Cardiac fibroblast (primary cell): ENCODE measurements at regions not wholly inside any gene's neighbourhood (a gene's known extent, or its start where the extent isn't known, plus 50 kb on each side); places are given as distances from the start of the nearest gene placed in this dataset.

Experiments used
- DNase-seq, 2 donors: peaks; one replicate each; pipeline versions ENCODE4 v3.0.0 to v3.0.0-alpha.2; 2010; ENCODE audit warnings: low read depth in 2 of 2
- H3K4me3 ChIP-seq, 2 donors: replicated peaks in 1 of 2; 1 replicate in 1 of 2; 2 replicates in 1 of 2; pipeline ENCODE4 v1.5.1; 2011; ENCODE audit warnings: low read depth in 2 of 2, low read length in 2 of 2, mild to moderate bottlenecking in 2 of 2, moderate library complexity in 1 of 2
- CTCF ChIP-seq: IDR thresholded peaks from one replicate; pipeline ENCODE4 v1.5.1; 2011; ENCODE audit warnings: low read depth, mild to moderate bottlenecking, low read length, inconsistent platforms

GRCh38 chrY:13069111-13069510, 164.4 kb downstream of the DDX3Y start:
- DNase-seq, result no peak
- no peak overlapping the region for H3K4me3 ChIP-seq
- TF ChIP-seq CTCF, result no peak

GRCh38 chrY:13082748-13083147, 178.1 kb downstream of the DDX3Y start:
- TF ChIP-seq CTCF, result no peak
- no peak overlapping the region for H3K4me3 ChIP-seq
- DNase-seq, result no peak

GRCh38 chrY:13091575-13091974, 186.9 kb downstream of the DDX3Y start:
- DNase-seq, result no peak
- no peak overlapping the region for H3K4me3 ChIP-seq
- no peak for TF ChIP-seq CTCF

GRCh38 chrY:13092986-13093385, 188.3 kb downstream of the DDX3Y start:
- no peak overlapping the region for H3K4me3 ChIP-seq
- no peak for DNase-seq
- no peak for TF ChIP-seq CTCF

- H3K4me3 ChIP-seq, result no peak overlapping the region
- no peak for DNase-seq
- no peak for TF ChIP-seq CTCF
These were observed 188.8 kb downstream of the DDX3Y start for GRCh38 chrY:13093461-13093860.

- TF ChIP-seq CTCF, result no peak
- no peak overlapping the region for H3K4me3 ChIP-seq
- DNase-seq, result no peak
These were observed 189.7 kb downstream of the DDX3Y start for GRCh38 chrY:13094411-13094810.

- no peak for TF ChIP-seq CTCF
- no peak for DNase-seq
- no peak overlapping the region for H3K4me3 ChIP-seq
These were observed 190.4 kb downstream of the DDX3Y start for GRCh38 chrY:13094904-13095600.
